K562 (cell line): ENCODE measurements at regions not wholly inside any gene's neighbourhood (a gene's known extent, or its start where the extent isn't known, plus 50 kb on each side); places are given as distances from the start of the nearest gene placed in this dataset.
A peak's percentile ranks its signal among the peaks of the same experiment; 100 is the strongest.

Source experiments
- ATAC-seq: fragments of 200-7000 bp; cut with Tn5 transposase; 3 replicates; pipeline ENCODE4 v1.9.1; 2020; ENCODE audit warnings: moderate library complexity
- BruUV-seq: library from RNA; stranded (reverse); fragments of 400-500 nt; replicated peaks from 2 replicates; lab custom pipeline; 2021; lab: Mats Ljungman, UMichigan
- CTCF ChIA-PET: fragments of 300-600 bp; formaldehyde crosslinking; extraction: SDS; loops from one replicate; lab custom pipeline; 2021; ENCODE audit warnings: low intra/inter-chr PET ratio; lab: Yijun Ruan, JAX
- POLR2A ChIA-PET: fragments of 300-600, 350-650 bp; sonication (Branson Sonifier 250); formaldehyde crosslinking; extraction: SDS; loops from one replicate; lab custom pipeline; 2021; ENCODE audit warnings: antibody characterized with exemption, inconsistent platforms; lab: Yijun Ruan, JAX
- DNase-seq, 4 experiments: peaks; one replicate each; pipeline versions ENCODE4 v3.0.0 to v3.0.0-alpha.2; 2011 to 2018; ENCODE audit warnings: low spot score in 3 of 4, mixed read lengths in 3 of 4; ENCODE audit errors: extremely low read depth in 1 of 4
- FAIRE-seq: peaks from 2 replicates; lab custom pipeline; 2011; peaks lifted over from hg19 to GRCh38; lab: Jason Lieb, UNC
- H2AFZ ChIP-seq: 2 replicates; pipeline ENCODE4 v1.6.0; 2011; ENCODE audit warnings: low read depth, low read length, control low read depth, inconsistent platforms
- H3K27ac ChIP-seq: fragments of 200-600 bp; 3 replicates; pipeline ENCODE4 v1.8.0; 2011; ENCODE audit warnings: low read depth, mild to moderate bottlenecking, control low read depth, inconsistent platforms, low read length, moderate library complexity, mixed read lengths; ENCODE audit errors: extremely low read depth
- H3K27me3 ChIP-seq, 2 experiments: fragments of 300-600 bp in 1 of 2; 2 replicates in 1 of 2; 3 replicates in 1 of 2; pipeline versions ENCODE4 v1.6.0 to v1.8.0; 2011; ENCODE audit warnings: inconsistent platforms in 2 of 2, low read length in 2 of 2, mild to moderate bottlenecking in 1 of 2, mixed read lengths in 1 of 2, moderate library complexity in 1 of 2; ENCODE audit not compliant: control insufficient read depth in 2 of 2, insufficient read depth in 2 of 2
- H3K36me3 ChIP-seq: fragments of 300-600 bp; 3 replicates; pipeline ENCODE4 v1.8.0; 2011; ENCODE audit warnings: mild to moderate bottlenecking, low read length, inconsistent platforms; ENCODE audit not compliant: control insufficient read depth, insufficient read depth
- H3K4me1 ChIP-seq, 2 experiments: fragments of 200-600 bp in 1 of 2; replicated peaks in 1 of 2; 2 replicates in 1 of 2; 3 replicates in 1 of 2; pipeline versions ENCODE4 v1.5.1 to v1.8.0; 2011; ENCODE audit warnings: inconsistent platforms in 2 of 2, low read length in 2 of 2, mild to moderate bottlenecking in 1 of 2, mixed read lengths in 1 of 2, moderate library complexity in 1 of 2; ENCODE audit not compliant: control insufficient read depth in 2 of 2, insufficient read depth in 2 of 2
- H3K4me2 ChIP-seq: 2 replicates; pipeline ENCODE4 v1.6.1; 2011; ENCODE audit warnings: low read length, control low read depth, inconsistent platforms, mixed read lengths; ENCODE audit not compliant: insufficient read depth
- H3K4me3 ChIP-seq: fragments of 200-600 bp; sonication (generic), shearing (Covaris generic); 2 replicates; pipeline ENCODE4 v1.5.1; 2016; ENCODE audit warnings: control low read depth, inconsistent platforms
- H3K79me2 ChIP-seq: fragments of 200-600 bp; 3 replicates; pipeline ENCODE4 v1.8.0; 2011; ENCODE audit warnings: low read length, inconsistent platforms; ENCODE audit not compliant: control insufficient read depth, insufficient read depth
- H3K9ac ChIP-seq, 2 experiments: 2 replicates each; pipeline versions ENCODE4 v1.6.0 to v1.6.1; 2011; ENCODE audit warnings: low read depth in 2 of 2, low read length in 2 of 2, control low read depth in 1 of 2, inconsistent platforms in 1 of 2, mild to moderate bottlenecking in 1 of 2, mixed read lengths in 1 of 2; ENCODE audit not compliant: insufficient read depth in 1 of 2
- H3K9me1 ChIP-seq: one replicate; pipeline ENCODE4 v1.6.0; 2011; ENCODE audit warnings: inconsistent platforms, mild to moderate bottlenecking, low read length, moderate library complexity; ENCODE audit not compliant: control insufficient read depth, insufficient read depth
- H3K9me3 ChIP-seq: replicated peaks from 2 replicates; pipeline ENCODE4 v1.5.1; 2011; ENCODE audit warnings: low read depth, low read length, inconsistent platforms; ENCODE audit not compliant: control insufficient read depth, insufficient read depth
- H4K20me1 ChIP-seq: replicated peaks from 2 replicates; pipeline ENCODE4 v1.6.1; 2011; ENCODE audit warnings: low read length, inconsistent platforms, mixed read lengths; ENCODE audit not compliant: control insufficient read depth, insufficient read depth
- FOSL1 ChIP-seq: fragments of 200-800 bp; sonication (Bioruptor generic); conservative IDR thresholded peaks from 2 replicates; pipeline ENCODE4 v1.6.1; 2016; ENCODE audit warnings: missing genetic modification characterization, missing compliant biosample characterization
- RBBP5 ChIP-seq: fragments of 200-600 bp; sonication (generic); IDR thresholded peaks from 2 replicates; pipeline ENCODE4 v1.6.1; 2012; ENCODE audit warnings: borderline replicate concordance, mild to moderate bottlenecking, low read length, control low read depth, inconsistent platforms; ENCODE audit not compliant: insufficient read depth, poor library complexity, severe bottlenecking
- ZNF444 ChIP-seq: fragments of 250-450 bp; sonication (Bioruptor Pico); IDR thresholded peaks from 2 replicates; pipeline ENCODE4 v1.4.0; 2020; ENCODE audit warnings: mild to moderate bottlenecking, moderate library complexity
- WGBS: fragments of 100-300 bp; shearing (Covaris generic); methylation state at CpG from one replicate; pipeline ENCODE4 v1.1.6; 2016; ENCODE audit warnings: low coverage, mixed read lengths; ENCODE audit not compliant: insufficient coverage; ENCODE audit errors: missing lambda C conversion rate; 5-methylcytosine and 5-hydroxymethylcytosine counted together
- in situ Hi-C: fragments of 300-500 bp; cut with MboI; formaldehyde crosslinking; loops from 4 replicates; pipeline ENCODE4 v1.15.0; 2018; ENCODE audit warnings: inconsistent platforms, mixed read lengths
- intact Hi-C: fragments of 100-400 bp; cut with micrococcal nuclease; formaldehyde crosslinking; loops from 2 replicates; pipeline ENCODE4 v1.14.2; 2022
- TF ChIP-seq, protein P1 (sequence below): fragments of 450-650 bp; formaldehyde crosslinking; IDR thresholded peaks from 2 replicates; pipeline ENCODE4 v1.4.0; 2020; ENCODE audit warnings: mild to moderate bottlenecking, moderate library complexity
- TF ChIP-seq, protein P2 (sequence below), 3 experiments: IDR thresholded peaks in 2 of 3; conservative IDR thresholded peaks in 1 of 3; 2 replicates each; pipeline ENCODE4 v1.5.1; 2011 to 2012; ENCODE audit warnings: low read length in 3 of 3, mild to moderate bottlenecking in 3 of 3, control low read depth in 2 of 3, improper control_type of control experiment in 1 of 3, inconsistent platforms in 1 of 3, low read depth in 1 of 3, mixed read lengths in 1 of 3, moderate library complexity in 1 of 3; ENCODE audit not compliant: insufficient read depth in 2 of 3

DNA sequence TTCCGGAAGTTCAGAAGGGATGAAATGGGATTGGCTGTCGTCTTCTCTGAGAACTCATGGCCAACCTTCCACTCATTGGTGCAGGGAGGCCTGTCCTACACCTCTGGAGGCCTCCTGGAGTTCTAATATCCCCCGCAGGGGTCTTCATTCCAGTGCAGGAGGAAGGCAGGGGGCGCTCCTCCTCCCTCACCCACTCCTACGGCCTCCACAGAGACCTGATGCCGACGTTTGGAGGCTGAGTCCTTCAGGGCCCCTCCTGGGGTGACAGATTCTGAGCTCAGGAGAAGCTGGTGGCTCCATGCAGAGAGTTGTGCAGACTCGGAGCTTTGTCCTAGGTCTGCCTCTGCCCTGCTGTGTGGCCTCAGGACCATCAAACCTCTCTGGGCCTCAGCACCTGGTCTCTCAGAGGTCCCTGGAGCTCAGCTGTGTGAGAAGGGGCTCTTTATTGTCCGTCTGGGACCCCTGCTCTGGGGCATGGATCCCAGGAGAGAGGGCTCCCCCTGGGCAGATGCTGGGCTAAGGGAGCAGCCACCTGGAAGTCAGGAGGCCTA is 102.3 kb upstream of the WNT4 start:
- no peak for FAIRE-seq
- no peaks in the 10 kb centered on the region for H3K9me1 ChIP-seq
- CTCF ChIA-PET: no interaction called here

More for the DNA sequence above, 102.3 kb upstream of the WNT4 start:
- Histone ChIP-seq H4K20me1 (peaks cover 18% of the 10 kb centered on the region), H2AFZ (no peak overlapping the region), H3K27me3 (peaks cover 61 to 85% of the 10 kb centered on the region in 2 experiments), H3K36me3 (no peaks in the 10 kb centered on the region), H3K4me3 (no peak overlapping the region), H3K27ac (no peak overlapping the region), H3K9ac (no peak overlapping the region), H3K79me2 (no peaks in the 10 kb centered on the region), H3K4me2 (no peak overlapping the region), H3K4me1 (peaks cover 0 to 4% of the 10 kb centered on the region in 2 experiments; a peak in 1 of 5 replicates), H3K9me3 (no peaks in the 10 kb centered on the region)
- no TSS peak for BruUV-seq
- intact Hi-C loops: no loop called here
- WGBS: 0% methylated on average over 9 of the region's 9 CpGs
- POLR2A ChIA-PET: interaction anchor here (0.9 to 1.2 kb wide), 2 partner anchors 21 to 25 kb away, joined by 3 read pairs; no protein-coding TSS in a partner anchor
- ATAC-seq (no peak; the same call in 2 of the 3 replicates), DNase-seq (peak in 1 of 4 experiments; percentile 23)
- in situ Hi-C loops: no loop called here
- TF ChIP-seq, protein P1, sequence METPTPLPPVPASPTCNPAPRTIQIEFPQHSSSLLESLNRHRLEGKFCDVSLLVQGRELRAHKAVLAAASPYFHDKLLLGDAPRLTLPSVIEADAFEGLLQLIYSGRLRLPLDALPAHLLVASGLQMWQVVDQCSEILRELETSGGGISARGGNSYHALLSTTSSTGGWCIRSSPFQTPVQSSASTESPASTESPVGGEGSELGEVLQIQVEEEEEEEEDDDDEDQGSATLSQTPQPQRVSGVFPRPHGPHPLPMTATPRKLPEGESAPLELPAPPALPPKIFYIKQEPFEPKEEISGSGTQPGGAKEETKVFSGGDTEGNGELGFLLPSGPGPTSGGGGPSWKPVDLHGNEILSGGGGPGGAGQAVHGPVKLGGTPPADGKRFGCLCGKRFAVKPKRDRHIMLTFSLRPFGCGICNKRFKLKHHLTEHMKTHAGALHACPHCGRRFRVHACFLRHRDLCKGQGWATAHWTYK (CRISPR knock-in tag): no peak
- TF ChIP-seq, protein P2, sequence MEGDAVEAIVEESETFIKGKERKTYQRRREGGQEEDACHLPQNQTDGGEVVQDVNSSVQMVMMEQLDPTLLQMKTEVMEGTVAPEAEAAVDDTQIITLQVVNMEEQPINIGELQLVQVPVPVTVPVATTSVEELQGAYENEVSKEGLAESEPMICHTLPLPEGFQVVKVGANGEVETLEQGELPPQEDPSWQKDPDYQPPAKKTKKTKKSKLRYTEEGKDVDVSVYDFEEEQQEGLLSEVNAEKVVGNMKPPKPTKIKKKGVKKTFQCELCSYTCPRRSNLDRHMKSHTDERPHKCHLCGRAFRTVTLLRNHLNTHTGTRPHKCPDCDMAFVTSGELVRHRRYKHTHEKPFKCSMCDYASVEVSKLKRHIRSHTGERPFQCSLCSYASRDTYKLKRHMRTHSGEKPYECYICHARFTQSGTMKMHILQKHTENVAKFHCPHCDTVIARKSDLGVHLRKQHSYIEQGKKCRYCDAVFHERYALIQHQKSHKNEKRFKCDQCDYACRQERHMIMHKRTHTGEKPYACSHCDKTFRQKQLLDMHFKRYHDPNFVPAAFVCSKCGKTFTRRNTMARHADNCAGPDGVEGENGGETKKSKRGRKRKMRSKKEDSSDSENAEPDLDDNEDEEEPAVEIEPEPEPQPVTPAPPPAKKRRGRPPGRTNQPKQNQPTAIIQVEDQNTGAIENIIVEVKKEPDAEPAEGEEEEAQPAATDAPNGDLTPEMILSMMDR (IDR thresholded peaks at IDR 0.05 in 2 of 3, conservative IDR thresholded peaks at IDR 0.05 in 1 of 3; ENCODE audit: insufficient read depth in 2 of 3, low read depth in 1 of 3, low read length in 3 of 3): peak in 1 of 3 experiments; percentile 18; a peak in 2 of 6 replicates
- TF ChIP-seq ZNF444 (CRISPR knock-in tag): no peak
- no peak for TF ChIP-seq FOSL1 (tag)
- no peak for TF ChIP-seq RBBP5
